ENCODE measurements at regions not wholly inside any gene's neighbourhood (a gene's known extent, or its start where the extent isn't known, plus 50 kb on each side); places are given as distances from the start of the nearest gene placed in this dataset.
"Not testable (repeated sequence)": the region's sequence is repeated elsewhere in the genome, so short reads cannot be mapped to it uniquely, and the experiment has no call there.

- DNase-seq: no peak
Measured at GRCh38 chr3:152671446-152672319, 163.2 kb upstream of the P2RY1 start.

GRCh38 chr3:152672320-152672649 is 162.6 kb upstream of the P2RY1 start:
- no peak for DNase-seq

GRCh38 chr3:152676810-152677379 is 158.0 kb upstream of the P2RY1 start:
- DNase-seq: no peak

- no peak for DNase-seq
Measured at GRCh38 chr3:152677491-152677890, 157.4 kb upstream of the P2RY1 start.

- no peak for DNase-seq
Measured at GRCh38 chr3:152682477-152682876, 152.5 kb upstream of the P2RY1 start.

- DNase-seq: no peak
Measured at GRCh38 chr3:152683521-152683999, 151.4 kb upstream of the P2RY1 start.

- no peak for DNase-seq
Measured at GRCh38 chr3:152684279-152684678, 150.7 kb upstream of the P2RY1 start.

- DNase-seq: no peak
Measured at GRCh38 chr3:152688313-152688712, 146.6 kb upstream of the P2RY1 start.

- not testable (repeated sequence) for DNase-seq
Measured at GRCh38 chr3:152692326-152692725, 142.6 kb upstream of the P2RY1 start.

GRCh38 chr3:152693521-152694250 is 141.2 kb upstream of the P2RY1 start:
- not testable (repeated sequence) for DNase-seq

- DNase-seq: no peak
Measured at GRCh38 chr3:152695840-152696239, 139.1 kb upstream of the P2RY1 start.

- DNase-seq: no peak
Measured at GRCh38 chr3:152696962-152697361, 138.0 kb upstream of the P2RY1 start.

- DNase-seq: peak; percentile 42
Measured at GRCh38 chr3:152703245-152703890, 131.6 kb upstream of the P2RY1 start.

- DNase-seq: no peak
Measured at GRCh38 chr3:152706991-152707713, 127.8 kb upstream of the P2RY1 start.

- DNase-seq: no peak
Measured at GRCh38 chr3:152709659-152710058, 125.3 kb upstream of the P2RY1 start.

GRCh38 chr3:152710549-152710948 is 124.4 kb upstream of the P2RY1 start:
- no peak for DNase-seq

GRCh38 chr3:152713989-152714388 is 120.9 kb upstream of the P2RY1 start:
- no peak for DNase-seq

- no peak for DNase-seq
Measured at GRCh38 chr3:152714507-152714906, 120.4 kb upstream of the P2RY1 start.

- DNase-seq: no peak
Measured at GRCh38 chr3:152717252-152717651, 117.7 kb upstream of the P2RY1 start.

GRCh38 chr3:152718810-152719209 is 116.1 kb upstream of the P2RY1 start:
- no peak for DNase-seq

GRCh38 chr3:152719264-152719663 is 115.7 kb upstream of the P2RY1 start:
- peak; percentile 72 for DNase-seq

GRCh38 chr3:152720951-152721718 is 113.8 kb upstream of the P2RY1 start:
- no peak for DNase-seq
